CD14-positive monocyte (primary cell): ENCODE measurements at regions not wholly inside any gene's neighbourhood (a gene's known extent, or its start where the extent isn't known, plus 50 kb on each side); places are given as distances from the start of the nearest gene placed in this dataset.

Experiments used
- DNase-seq, 3 donors: peaks; one replicate each; pipeline ENCODE4 v3.0.0-alpha.2; 2011 to 2022
- H2AFZ ChIP-seq: 2 replicates; pipeline ENCODE4 v1.6.0; 2012; ENCODE audit warnings: mild to moderate bottlenecking, low read depth, low read length, inconsistent platforms; ENCODE audit not compliant: insufficient read depth, poor library complexity, severe bottlenecking
- H3K27ac ChIP-seq, 2 donors: 1 replicate in 1 of 2; 2 replicates in 1 of 2; pipeline ENCODE4 v1.5.1; 2012 to 2013; ENCODE audit warnings: low read length in 2 of 2, control low read depth in 1 of 2, inconsistent platforms in 1 of 2, low read depth in 1 of 2, mild to moderate bottlenecking in 1 of 2
- H3K27me3 ChIP-seq, 2 donors: one replicate each; pipeline versions ENCODE4 v1.6.0 to v1.6.1; 2011 to 2013; ENCODE audit warnings: low read length in 2 of 2; ENCODE audit not compliant: control insufficient read depth in 2 of 2, insufficient read depth in 2 of 2
- H3K36me3 ChIP-seq, 2 donors: replicated peaks in 1 of 2; 1 replicate in 1 of 2; 2 replicates in 1 of 2; pipeline versions ENCODE4 v1.5.1 to v1.6.1; 2012 to 2013; ENCODE audit warnings: low read length in 2 of 2, control low read depth in 1 of 2, inconsistent platforms in 1 of 2, mild to moderate bottlenecking in 1 of 2; ENCODE audit not compliant: insufficient read depth in 2 of 2, control insufficient read depth in 1 of 2
- H3K4me1 ChIP-seq, 2 donors: 1 replicate in 1 of 2; 2 replicates in 1 of 2; pipeline versions ENCODE4 v1.5.1 to v1.6.1; 2012 to 2013; ENCODE audit warnings: low read length in 2 of 2, control low read depth in 1 of 2, inconsistent platforms in 1 of 2, mild to moderate bottlenecking in 1 of 2, moderate library complexity in 1 of 2; ENCODE audit not compliant: insufficient read depth in 2 of 2, control insufficient read depth in 1 of 2
- H3K4me2 ChIP-seq: replicated peaks from 2 replicates; pipeline ENCODE3; 2012; ENCODE audit warnings: low read length, moderate library complexity, mild to moderate bottlenecking; ENCODE audit not compliant: poor library complexity, severe bottlenecking; ENCODE audit errors: extremely low read depth
- H3K4me3 ChIP-seq, 3 experiments: fragments of 200-600 bp in 1 of 3; sonication (generic) in 1 of 3; replicated peaks in 1 of 3; 1 replicate in 2 of 3; 2 replicates in 1 of 3; pipeline ENCODE4 v1.5.1; 2011 to 2013; ENCODE audit warnings: low read length in 3 of 3, mild to moderate bottlenecking in 3 of 3, control low read depth in 2 of 3, low read depth in 2 of 3, inconsistent platforms in 1 of 3, moderate library complexity in 1 of 3
- H3K79me2 ChIP-seq: 2 replicates; pipeline ENCODE4 v1.6.0; 2012; ENCODE audit warnings: mild to moderate bottlenecking, control low read depth, inconsistent platforms, low read length, moderate library complexity; ENCODE audit not compliant: insufficient read depth
- H3K9ac ChIP-seq: 2 replicates; pipeline ENCODE4 v1.6.0; 2017; ENCODE audit warnings: low read length, mild to moderate bottlenecking; ENCODE audit not compliant: insufficient read depth, poor library complexity, severe bottlenecking
- H3K9me3 ChIP-seq, 2 donors: replicated peaks in 1 of 2; 1 replicate in 1 of 2; 2 replicates in 1 of 2; pipeline versions ENCODE4 v1.5.1 to v1.6.1; 2012 to 2013; ENCODE audit warnings: low read length in 2 of 2, control low read depth in 1 of 2; ENCODE audit not compliant: control insufficient read depth in 1 of 2, insufficient read depth in 1 of 2
- H4K20me1 ChIP-seq: 2 replicates; pipeline ENCODE4 v1.6.0; 2012; ENCODE audit warnings: mild to moderate bottlenecking, low read length, control low read depth, moderate library complexity; ENCODE audit not compliant: insufficient read depth
- H3K27ac Mint-ChIP-seq, 7 donors: one replicate each; pipeline ENCODE4 v1.8.0; 2020; ENCODE audit warnings: mild to moderate bottlenecking in 7 of 7, mixed read lengths in 7 of 7, moderate library complexity in 6 of 7, inconsistent platforms in 2 of 7
- H3K27me3 Mint-ChIP-seq, 3 donors: one replicate each; pipeline ENCODE4 v1.8.0; 2021 to 2022; ENCODE audit warnings: low read depth in 3 of 3, mild to moderate bottlenecking in 3 of 3, mixed read lengths in 3 of 3, moderate library complexity in 3 of 3, inconsistent platforms in 1 of 3
- H3K36me3 Mint-ChIP-seq, 2 donors: one replicate each; pipeline ENCODE4 v1.8.0; 2020; ENCODE audit warnings: mixed read lengths in 2 of 2, inconsistent platforms in 1 of 2, mild to moderate bottlenecking in 1 of 2
- H3K4me1 Mint-ChIP-seq: one replicate; pipeline ENCODE4 v1.8.0; 2020; ENCODE audit warnings: mild to moderate bottlenecking, mixed read lengths
- H3K4me3 Mint-ChIP-seq, 2 donors: one replicate each; pipeline ENCODE4 v1.8.0; 2020; ENCODE audit warnings: mild to moderate bottlenecking in 2 of 2, mixed read lengths in 2 of 2, moderate library complexity in 1 of 2
- H3K9me3 Mint-ChIP-seq, 7 donors: one replicate each; pipeline ENCODE4 v1.8.0; 2020 to 2022; ENCODE audit warnings: mixed read lengths in 7 of 7, mild to moderate bottlenecking in 6 of 7, moderate library complexity in 6 of 7, inconsistent platforms in 2 of 7
- WGBS: methylation state at CpG from one replicate; pipeline ENCODE4 v1.1.5; 2013; ENCODE audit warnings: missing lambda C conversion rate; ENCODE audit not compliant: insufficient coverage; 5-methylcytosine and 5-hydroxymethylcytosine counted together
- intact Hi-C, 2 donors: fragments of 100-400 bp; cut with micrococcal nuclease; formaldehyde crosslinking; loops; one replicate each; pipeline versions ENCODE4 v1.15.0 to v1.15.1; 2023
- TF ChIP-seq, protein P1 (sequence below): fragments of 200-600 bp; IDR thresholded peaks from one replicate; pipeline ENCODE4 v1.8.0; 2022; ENCODE audit warnings: antibody characterized with exemption, mild to moderate bottlenecking

GRCh38 chr2:155502766-155503165 is 804.3 kb downstream of the KCNJ3 start:
- DNase-seq, result no peak
- intact Hi-C loops, result no loop called here
- no peak overlapping the region for H3K4me2 ChIP-seq

DNA sequence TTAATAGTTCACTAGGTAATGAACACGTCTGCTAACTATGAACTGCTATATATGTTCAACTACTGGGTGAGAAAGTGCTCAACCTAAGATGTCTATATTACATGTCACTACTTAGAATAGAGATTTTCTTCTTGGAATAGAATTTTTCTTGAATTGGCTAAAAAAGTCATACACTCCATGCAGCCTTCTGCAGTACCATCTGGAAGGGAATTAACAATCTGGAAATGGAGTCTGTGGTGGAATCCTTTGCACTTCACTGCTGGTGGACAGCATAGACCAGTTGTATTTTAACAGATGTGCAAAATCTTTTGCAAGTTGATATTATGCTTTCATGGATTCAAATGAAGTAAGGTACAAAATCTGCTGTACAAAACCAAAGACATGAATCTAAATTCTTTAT is 799.6 kb downstream of the KCNJ3 start:
- Histone ChIP-seq H3K36me3 (no peaks in the 10 kb centered on the region), H3K9me3 (peaks cover 3 to 9% of the 10 kb centered on the region in 2 donors), H2AFZ (no peak overlapping the region), H3K27me3 (no peaks in the 10 kb centered on the region), H3K79me2 (no peaks in the 10 kb centered on the region), H4K20me1 (no peaks in the 10 kb centered on the region), H3K9ac (no peak overlapping the region), H3K4me3 (no peak overlapping the region), H3K27ac (no peak overlapping the region), H3K4me2 (no peak overlapping the region), H3K4me1 (no peaks in the 10 kb centered on the region)
- H3K27ac Mint-ChIP-seq, result no peak overlapping the region
- DNase-seq, result no peak
- peaks cover 0 to 1% (median 1%) of the 10 kb centered on the region in 3 donors for H3K27me3 Mint-ChIP-seq
- H3K4me1 Mint-ChIP-seq, result no peaks in the 10 kb centered on the region
- no CpG with 5 or more reads among the region's 1 CpG for WGBS
- H3K36me3 Mint-ChIP-seq, result no peaks in the 10 kb centered on the region
- TF ChIP-seq, protein P1, sequence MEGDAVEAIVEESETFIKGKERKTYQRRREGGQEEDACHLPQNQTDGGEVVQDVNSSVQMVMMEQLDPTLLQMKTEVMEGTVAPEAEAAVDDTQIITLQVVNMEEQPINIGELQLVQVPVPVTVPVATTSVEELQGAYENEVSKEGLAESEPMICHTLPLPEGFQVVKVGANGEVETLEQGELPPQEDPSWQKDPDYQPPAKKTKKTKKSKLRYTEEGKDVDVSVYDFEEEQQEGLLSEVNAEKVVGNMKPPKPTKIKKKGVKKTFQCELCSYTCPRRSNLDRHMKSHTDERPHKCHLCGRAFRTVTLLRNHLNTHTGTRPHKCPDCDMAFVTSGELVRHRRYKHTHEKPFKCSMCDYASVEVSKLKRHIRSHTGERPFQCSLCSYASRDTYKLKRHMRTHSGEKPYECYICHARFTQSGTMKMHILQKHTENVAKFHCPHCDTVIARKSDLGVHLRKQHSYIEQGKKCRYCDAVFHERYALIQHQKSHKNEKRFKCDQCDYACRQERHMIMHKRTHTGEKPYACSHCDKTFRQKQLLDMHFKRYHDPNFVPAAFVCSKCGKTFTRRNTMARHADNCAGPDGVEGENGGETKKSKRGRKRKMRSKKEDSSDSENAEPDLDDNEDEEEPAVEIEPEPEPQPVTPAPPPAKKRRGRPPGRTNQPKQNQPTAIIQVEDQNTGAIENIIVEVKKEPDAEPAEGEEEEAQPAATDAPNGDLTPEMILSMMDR, result no peak
- intact Hi-C loops, result no loop called here
- no peak overlapping the region for H3K4me3 Mint-ChIP-seq
- peaks cover 0 to 13% (median 3%) of the 10 kb centered on the region in 7 donors for H3K9me3 Mint-ChIP-seq

More at GRCh38 chr2:155502766-155503165, 804.3 kb downstream of the KCNJ3 start:
- Histone ChIP-seq H3K4me1 (no peaks in the 10 kb centered on the region), H3K9ac (no peak overlapping the region), H2AFZ (no peak overlapping the region), H3K79me2 (no peaks in the 10 kb centered on the region), H3K9me3 (peaks cover 5 to 6% of the 10 kb centered on the region in 2 donors), H4K20me1 (no peaks in the 10 kb centered on the region), H3K4me3 (no peak overlapping the region), H3K27me3 (no peaks in the 10 kb centered on the region), H3K27ac (no peak overlapping the region), H3K36me3 (no peaks in the 10 kb centered on the region)
- no peaks in the 10 kb centered on the region for H3K4me1 Mint-ChIP-seq
- TF ChIP-seq, protein P1, result no peak
- no peaks in the 10 kb centered on the region for H3K36me3 Mint-ChIP-seq
- H3K27me3 Mint-ChIP-seq, result no peaks in the 10 kb centered on the region
- no peak overlapping the region for H3K27ac Mint-ChIP-seq
- WGBS, result 100% methylated on average over 1 of the region's 2 CpGs
- H3K9me3 Mint-ChIP-seq, result peaks cover 1 to 10% (median 6%) of the 10 kb centered on the region in 7 donors
- H3K4me3 Mint-ChIP-seq, result no peak overlapping the region
